KMS-11 (cell line): ENCODE measurements at regions not wholly inside any gene's neighbourhood (a gene's known extent, or its start where the extent isn't known, plus 50 kb on each side); places are given as distances from the start of the nearest gene placed in this dataset.

ENCODE experiments used
- H2AFZ ChIP-seq: fragments of 200-600 bp; sonication (generic); 2 replicates; pipeline ENCODE4 v1.6.1; 2016; ENCODE audit warnings: antibody characterized with exemption, mixed run types, low read depth
- H3K27ac ChIP-seq: fragments of 200-600 bp; sonication (generic); 2 replicates; pipeline ENCODE4 v1.6.1; 2016; ENCODE audit warnings: mild to moderate bottlenecking, mixed run types
- H3K27me3 ChIP-seq: fragments of 200-600 bp; sonication (generic); 2 replicates; pipeline ENCODE4 v1.6.1; 2017; ENCODE audit warnings: mild to moderate bottlenecking, low read depth, mixed run types, moderate library complexity; ENCODE audit not compliant: insufficient read depth
- H3K36me3 ChIP-seq: fragments of 200-600 bp; sonication (generic); 2 replicates; pipeline ENCODE4 v1.6.1; 2017; ENCODE audit warnings: mild to moderate bottlenecking, mixed run types; ENCODE audit not compliant: insufficient read depth
- H3K4me1 ChIP-seq: fragments of 200-600 bp; sonication (generic); 2 replicates; pipeline ENCODE4 v1.6.1; 2016; ENCODE audit warnings: mild to moderate bottlenecking, low read depth, mixed run types; ENCODE audit not compliant: poor library complexity, severe bottlenecking
- H3K4me2 ChIP-seq: fragments of 200-600 bp; sonication (generic); 2 replicates; pipeline ENCODE4 v1.7.0; 2016; ENCODE audit warnings: mild to moderate bottlenecking, mixed run types
- H3K4me3 ChIP-seq: fragments of 200-600 bp; sonication (generic); IDR thresholded peaks from 2 replicates; pipeline ENCODE4 v1.6.1; 2017; ENCODE audit warnings: low read depth, low read length, mixed read lengths; ENCODE audit not compliant: insufficient read depth
- H3K79me2 ChIP-seq: fragments of 200-600 bp; sonication (generic); 2 replicates; pipeline ENCODE4 v1.6.1; 2016; ENCODE audit warnings: low read depth, mixed run types; ENCODE audit not compliant: insufficient read depth
- H3K9ac ChIP-seq: fragments of 200-600 bp; sonication (generic); 2 replicates; pipeline ENCODE4 v1.6.1; 2016; ENCODE audit warnings: mild to moderate bottlenecking, mixed run types
- H4K20me1 ChIP-seq: fragments of 200-600 bp; sonication (generic); 2 replicates; pipeline ENCODE4 v1.6.1; 2016; ENCODE audit warnings: mild to moderate bottlenecking, mixed run types; ENCODE audit not compliant: insufficient read depth
- TF ChIP-seq, protein P1 (sequence below): fragments of 200-600 bp; sonication (generic); conservative IDR thresholded peaks from 2 replicates; pipeline ENCODE4 v1.6.1; 2017; ENCODE audit warnings: low read depth, mild to moderate bottlenecking, antibody characterized with exemption, low read length, moderate library complexity, mixed read lengths

DNA sequence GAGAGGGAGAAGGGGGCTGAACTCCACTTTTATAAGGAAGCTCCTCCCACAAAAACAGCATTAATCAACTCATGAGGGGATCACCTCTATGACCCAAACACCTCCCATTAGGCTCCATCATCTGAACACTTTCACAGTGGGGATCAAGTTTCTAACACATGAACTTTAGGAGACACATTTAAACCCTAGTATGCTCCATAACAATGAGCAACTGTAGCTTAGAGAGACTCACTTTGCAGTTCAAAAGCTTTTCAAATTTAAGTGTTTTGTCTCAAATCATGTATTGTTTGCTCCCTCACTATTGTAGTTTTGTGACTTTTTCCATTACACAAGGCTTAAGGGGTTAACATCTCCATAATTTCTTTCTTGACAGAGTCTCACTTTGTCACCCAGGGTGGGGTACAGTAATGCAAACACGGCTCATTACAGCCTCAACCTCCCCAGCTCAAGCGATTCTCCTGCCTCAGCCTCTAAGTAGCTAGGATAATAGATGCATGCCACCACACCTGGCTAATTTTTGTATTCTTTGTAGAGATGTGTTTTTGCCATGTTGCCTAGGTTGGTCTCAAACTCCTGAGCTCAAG is 352.7 kb upstream of the CDH20 start:
- Histone ChIP-seq H3K4me1 (no peaks in the 10 kb centered on the region), H4K20me1 (no peaks in the 10 kb centered on the region), H3K27me3 (no peaks in the 10 kb centered on the region), H3K79me2 (no peaks in the 10 kb centered on the region), H2AFZ (no peak overlapping the region), H3K36me3 (no peaks in the 10 kb centered on the region), H3K4me2 (no peak overlapping the region), H3K4me3 (no peak overlapping the region), H3K27ac (no peak overlapping the region), H3K9ac (no peak overlapping the region)
- TF ChIP-seq, protein P1, sequence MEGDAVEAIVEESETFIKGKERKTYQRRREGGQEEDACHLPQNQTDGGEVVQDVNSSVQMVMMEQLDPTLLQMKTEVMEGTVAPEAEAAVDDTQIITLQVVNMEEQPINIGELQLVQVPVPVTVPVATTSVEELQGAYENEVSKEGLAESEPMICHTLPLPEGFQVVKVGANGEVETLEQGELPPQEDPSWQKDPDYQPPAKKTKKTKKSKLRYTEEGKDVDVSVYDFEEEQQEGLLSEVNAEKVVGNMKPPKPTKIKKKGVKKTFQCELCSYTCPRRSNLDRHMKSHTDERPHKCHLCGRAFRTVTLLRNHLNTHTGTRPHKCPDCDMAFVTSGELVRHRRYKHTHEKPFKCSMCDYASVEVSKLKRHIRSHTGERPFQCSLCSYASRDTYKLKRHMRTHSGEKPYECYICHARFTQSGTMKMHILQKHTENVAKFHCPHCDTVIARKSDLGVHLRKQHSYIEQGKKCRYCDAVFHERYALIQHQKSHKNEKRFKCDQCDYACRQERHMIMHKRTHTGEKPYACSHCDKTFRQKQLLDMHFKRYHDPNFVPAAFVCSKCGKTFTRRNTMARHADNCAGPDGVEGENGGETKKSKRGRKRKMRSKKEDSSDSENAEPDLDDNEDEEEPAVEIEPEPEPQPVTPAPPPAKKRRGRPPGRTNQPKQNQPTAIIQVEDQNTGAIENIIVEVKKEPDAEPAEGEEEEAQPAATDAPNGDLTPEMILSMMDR: no peak

DNA sequence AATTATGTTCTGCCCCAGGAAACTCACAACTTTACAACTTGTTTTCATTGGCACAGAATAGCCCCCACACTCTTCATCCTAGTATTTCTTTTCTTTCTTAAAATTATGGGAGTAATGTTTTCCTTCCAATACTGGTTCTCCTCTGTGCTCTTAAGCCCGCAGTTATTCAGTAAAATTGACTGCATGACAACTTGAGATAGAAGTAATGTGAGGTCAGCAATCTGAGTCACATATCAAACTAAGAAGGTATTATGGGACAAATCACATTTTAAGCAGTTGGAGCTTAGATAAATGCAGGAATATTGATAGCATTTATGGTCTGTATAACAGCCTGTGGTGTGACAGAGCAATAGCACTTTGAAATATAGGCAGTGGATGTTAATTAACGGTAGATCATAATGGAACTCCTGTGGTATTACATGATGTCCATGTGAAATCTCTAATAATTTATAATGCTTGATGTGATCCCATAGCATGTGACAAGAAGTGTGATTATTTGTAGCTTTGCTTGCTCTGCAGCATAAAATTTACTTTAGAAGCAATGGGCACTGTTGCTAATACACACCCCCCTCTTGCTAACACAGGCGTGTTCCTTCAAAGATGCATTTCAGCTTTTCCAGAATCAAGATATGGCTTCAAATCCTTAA is 351.4 kb upstream of the CDH20 start:
- no peaks in the 10 kb centered on the region for H3K79me2 ChIP-seq

DNA sequence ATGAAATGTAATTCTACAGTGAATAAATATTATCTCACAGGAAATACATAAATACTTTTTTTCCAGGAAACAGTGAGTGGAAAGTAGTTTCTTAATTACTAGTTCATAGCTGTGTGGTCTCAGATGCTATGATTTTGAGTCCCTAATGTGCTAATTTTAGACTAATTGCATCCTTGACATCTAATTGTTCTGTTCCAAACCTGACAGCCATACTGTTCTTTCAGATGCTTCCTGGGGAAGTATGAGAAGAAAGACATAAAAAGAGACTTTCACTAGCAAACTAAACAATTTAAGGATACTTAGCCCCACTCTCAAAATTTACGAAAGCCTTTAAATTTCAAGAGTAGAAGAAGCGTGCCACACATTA is 350.9 kb upstream of the CDH20 start:
- Histone ChIP-seq H3K4me2 (no peak overlapping the region), H3K9ac (no peak overlapping the region), H3K27me3 (no peaks in the 10 kb centered on the region), H4K20me1 (no peaks in the 10 kb centered on the region), H3K79me2 (no peaks in the 10 kb centered on the region), H3K27ac (no peak overlapping the region), H3K36me3 (no peaks in the 10 kb centered on the region), H3K4me1 (no peaks in the 10 kb centered on the region), H3K4me3 (no peak overlapping the region), H2AFZ (no peak overlapping the region)
- TF ChIP-seq, protein P1: no peak

More for the DNA sequence above, 351.4 kb upstream of the CDH20 start:
- TF ChIP-seq, protein P1: no peak
- H2AFZ ChIP-seq: no peak overlapping the region
- H4K20me1 ChIP-seq: no peaks in the 10 kb centered on the region
- H3K4me2 ChIP-seq: no peak overlapping the region
- no peaks in the 10 kb centered on the region for H3K36me3 ChIP-seq
- H3K4me1 ChIP-seq: no peaks in the 10 kb centered on the region
- H3K4me3 ChIP-seq: no peak overlapping the region
- no peak overlapping the region for H3K9ac ChIP-seq
- H3K27ac ChIP-seq: no peak overlapping the region
- no peaks in the 10 kb centered on the region for H3K27me3 ChIP-seq

DNA sequence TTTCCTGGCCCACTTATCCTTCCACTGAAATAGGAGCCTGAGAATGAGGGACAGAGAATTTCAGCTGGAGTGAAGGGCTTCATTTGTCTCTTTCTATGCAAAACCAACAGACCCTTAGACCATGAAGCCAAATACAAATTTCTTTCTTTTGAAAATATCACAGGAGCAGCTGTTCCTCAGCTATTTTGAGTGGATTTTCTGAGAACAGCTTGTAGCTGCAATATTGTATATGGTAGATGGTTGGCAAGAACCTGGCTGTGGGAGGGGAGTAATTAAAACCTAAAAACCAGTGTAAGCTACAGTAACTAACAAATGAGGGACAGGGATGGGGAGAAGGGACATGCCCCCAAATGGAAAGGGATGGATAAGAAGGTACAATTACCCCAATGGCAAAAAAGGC is 350.3 kb upstream of the CDH20 start:
- Histone ChIP-seq H3K4me3 (no peak overlapping the region), H3K27ac (no peak overlapping the region), H2AFZ (no peak overlapping the region), H3K36me3 (no peaks in the 10 kb centered on the region), H3K4me1 (no peaks in the 10 kb centered on the region), H3K79me2 (no peaks in the 10 kb centered on the region), H3K9ac (no peak overlapping the region), H3K4me2 (no peak overlapping the region), H4K20me1 (no peaks in the 10 kb centered on the region), H3K27me3 (no peaks in the 10 kb centered on the region)
- TF ChIP-seq, protein P1: no peak
